Upper lobe of left lung (tissue), 6 donors: ENCODE measurements at regions not wholly inside any gene's neighbourhood (a gene's known extent, or its start where the extent isn't known, plus 50 kb on each side); places are given as distances from the start of the nearest gene placed in this dataset.

ENCODE experiments used
- ATAC-seq, 2 donors: fragments of 200-7000 bp; cut with Tn5 transposase; one replicate each; pipeline ENCODE4 v1.9.1; 2022; ENCODE audit warnings: mild to moderate bottlenecking in 2 of 2, moderate library complexity in 2 of 2; ENCODE audit not compliant: low FRiP score in 2 of 2
- DNase-seq, 2 donors: peaks; one replicate each; pipeline ENCODE4 v3.0.0-alpha.2; 2019 to 2020
- H3K27ac ChIP-seq, 4 donors: fragments of 200-600 bp; sonication (generic); one replicate each; pipeline ENCODE4 v1.5.1; 2016 to 2019
- H3K27me3 ChIP-seq, 4 donors: fragments of 200-600 bp; sonication (generic); one replicate each; pipeline ENCODE4 v1.5.1; 2017 to 2019
- H3K36me3 ChIP-seq, 4 donors: fragments of 200-600 bp; sonication (generic); one replicate each; pipeline ENCODE4 v1.5.1; 2016 to 2019
- H3K4me1 ChIP-seq, 4 donors: fragments of 200-600 bp; sonication (generic); one replicate each; pipeline ENCODE4 v1.5.1; 2018 to 2019
- H3K4me3 ChIP-seq, 4 donors: fragments of 200-600 bp; sonication (generic); one replicate each; pipeline ENCODE4 v1.5.1; 2017 to 2019; ENCODE audit warnings: mild to moderate bottlenecking in 2 of 4, moderate library complexity in 1 of 4
- H3K9me3 ChIP-seq, 4 donors: fragments of 200-600 bp; sonication (generic); one replicate each; pipeline ENCODE4 v1.5.1; 2018 to 2019
- EP300 ChIP-seq, 4 donors: sonication (generic); formaldehyde crosslinking; IDR thresholded peaks; one replicate each; pipeline ENCODE4 v1.5.1; 2017; ENCODE audit warnings: antibody characterized with exemption in 4 of 4, control low read depth in 2 of 4
- POLR2A ChIP-seq, 4 donors: fragments of 450-650 bp; IDR thresholded peaks; one replicate each; pipeline ENCODE4 v1.5.1; 2016 to 2017; ENCODE audit warnings: antibody characterized with exemption in 4 of 4, mild to moderate bottlenecking in 2 of 4
- POLR2AphosphoS5 ChIP-seq, 2 donors: sonication (generic); formaldehyde crosslinking; IDR thresholded peaks; one replicate each; pipeline ENCODE4 v1.5.1; 2017; ENCODE audit warnings: antibody characterized with exemption in 2 of 2
- WGBS, 2 donors: methylation state at CpG; one replicate each; pipeline ENCODE4 v1.1.5; 2017 to 2018; 5-methylcytosine and 5-hydroxymethylcytosine counted together
- TF ChIP-seq, protein P1 (sequence below), 6 experiments: fragments of 450-650 bp in 4 of 6; fragments of 200-600 bp in 2 of 6; sonication (generic) in 2 of 6; IDR thresholded peaks; one replicate each; pipeline ENCODE4 v1.5.1; 2016 to 2019; ENCODE audit warnings: antibody characterized with exemption in 6 of 6
- donor health status: DM: no; HTN: no; CAD: no; lungs with moderate emphysema.
- donor health status: DM: no; HTN: yes; CAD: no; lungs with severe emphysema.

DNA sequence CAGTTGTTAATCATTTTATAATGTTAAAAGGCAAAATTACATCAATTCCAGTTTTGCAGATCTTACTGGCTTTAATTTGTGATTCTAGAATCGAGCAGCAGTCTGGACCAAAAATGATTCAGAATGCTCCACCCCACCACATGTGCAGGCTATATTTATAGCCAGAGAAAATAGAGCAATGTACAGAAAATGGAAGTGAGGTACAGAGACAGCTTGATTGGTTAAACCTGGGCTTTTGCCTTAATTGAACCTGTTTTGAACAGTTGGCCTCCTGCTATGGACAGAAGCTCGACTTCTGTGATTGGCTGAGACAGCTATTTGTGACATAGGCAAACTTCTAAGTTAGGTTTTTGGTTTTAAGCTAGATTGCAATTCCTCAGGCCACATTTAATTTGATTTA is 607.4 kb upstream of the MIR17HG start:
- Histone ChIP-seq H3K27me3 (no peaks in the 10 kb centered on the region), H3K4me1 (no peaks in the 10 kb centered on the region), H3K4me3 (no peak overlapping the region), H3K27ac (no peak overlapping the region), H3K9me3 (peaks cover 0 to 4% (median 0%) of the 10 kb centered on the region in 4 donors), H3K36me3 (no peaks in the 10 kb centered on the region)
- WGBS, 2 donors: 75 to 81% methylated on average over 2 of the region's 2 CpGs
- no peak for DNase-seq
- no peak for TF ChIP-seq POLR2A (IDR thresholded peaks at IDR 0.05)
- TF ChIP-seq POLR2AphosphoS5 (IDR thresholded peaks at IDR 0.05): no peak
- TF ChIP-seq, protein P1, sequence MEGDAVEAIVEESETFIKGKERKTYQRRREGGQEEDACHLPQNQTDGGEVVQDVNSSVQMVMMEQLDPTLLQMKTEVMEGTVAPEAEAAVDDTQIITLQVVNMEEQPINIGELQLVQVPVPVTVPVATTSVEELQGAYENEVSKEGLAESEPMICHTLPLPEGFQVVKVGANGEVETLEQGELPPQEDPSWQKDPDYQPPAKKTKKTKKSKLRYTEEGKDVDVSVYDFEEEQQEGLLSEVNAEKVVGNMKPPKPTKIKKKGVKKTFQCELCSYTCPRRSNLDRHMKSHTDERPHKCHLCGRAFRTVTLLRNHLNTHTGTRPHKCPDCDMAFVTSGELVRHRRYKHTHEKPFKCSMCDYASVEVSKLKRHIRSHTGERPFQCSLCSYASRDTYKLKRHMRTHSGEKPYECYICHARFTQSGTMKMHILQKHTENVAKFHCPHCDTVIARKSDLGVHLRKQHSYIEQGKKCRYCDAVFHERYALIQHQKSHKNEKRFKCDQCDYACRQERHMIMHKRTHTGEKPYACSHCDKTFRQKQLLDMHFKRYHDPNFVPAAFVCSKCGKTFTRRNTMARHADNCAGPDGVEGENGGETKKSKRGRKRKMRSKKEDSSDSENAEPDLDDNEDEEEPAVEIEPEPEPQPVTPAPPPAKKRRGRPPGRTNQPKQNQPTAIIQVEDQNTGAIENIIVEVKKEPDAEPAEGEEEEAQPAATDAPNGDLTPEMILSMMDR (IDR thresholded peaks at IDR 0.05): no peak
- no peak for TF ChIP-seq EP300 (IDR thresholded peaks at IDR 0.05)
- ATAC-seq: no peak

DNA sequence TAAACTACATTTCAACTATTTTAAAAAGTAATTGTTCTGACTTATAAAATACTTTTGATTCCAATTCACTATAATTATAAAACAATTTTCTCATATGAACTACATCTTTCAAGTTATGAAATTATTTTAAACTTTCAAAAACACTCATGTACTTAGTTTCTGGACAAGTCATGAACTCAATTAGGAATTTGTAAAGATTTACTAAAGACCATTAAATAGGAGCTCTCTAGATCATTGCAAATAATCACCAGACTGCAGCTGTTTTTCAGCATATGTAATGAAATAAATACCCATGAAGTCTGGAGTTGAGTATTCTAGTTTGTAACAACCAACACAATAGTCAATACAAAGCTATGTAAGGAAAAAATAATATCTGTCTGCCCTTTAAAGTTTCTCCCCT is 605.1 kb upstream of the MIR17HG start:
- no peak for ATAC-seq
- Histone ChIP-seq H3K9me3 (no peaks in the 10 kb centered on the region), H3K27ac (no peak overlapping the region), H3K36me3 (no peaks in the 10 kb centered on the region), H3K4me3 (no peak overlapping the region), H3K4me1 (no peaks in the 10 kb centered on the region), H3K27me3 (no peaks in the 10 kb centered on the region)
- DNase-seq: no peak
- TF ChIP-seq, protein P1 (IDR thresholded peaks at IDR 0.05): no peak
- TF ChIP-seq POLR2AphosphoS5 (IDR thresholded peaks at IDR 0.05) (no peak), POLR2A (IDR thresholded peaks at IDR 0.05) (no peak), EP300 (IDR thresholded peaks at IDR 0.05) (no peak)

DNA sequence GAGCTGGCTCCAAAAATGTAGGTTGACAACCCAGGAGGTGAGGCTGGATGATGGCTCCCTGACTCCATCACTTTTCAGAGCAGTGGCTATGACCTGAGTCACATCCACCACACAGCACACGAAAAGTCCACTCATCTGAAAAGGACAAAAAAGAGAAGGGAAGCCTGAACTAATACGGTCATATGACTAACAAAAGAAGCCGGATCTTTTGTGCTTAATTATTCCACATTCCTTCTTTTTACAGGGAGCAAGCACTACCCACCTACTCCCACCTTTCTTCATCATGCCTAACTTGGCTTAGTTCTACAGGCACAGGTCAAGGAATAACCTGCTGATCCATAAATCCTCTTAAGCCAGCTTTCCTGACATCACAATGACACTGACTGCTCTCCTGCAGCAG is 601.3 kb upstream of the MIR17HG start:
- DNase-seq (no peak), ATAC-seq (no peak)
- no peak for TF ChIP-seq POLR2AphosphoS5 (IDR thresholded peaks at IDR 0.05)
- Histone ChIP-seq H3K27ac (no peak overlapping the region), H3K4me1 (no peaks in the 10 kb centered on the region), H3K27me3 (no peaks in the 10 kb centered on the region), H3K9me3 (no peaks in the 10 kb centered on the region), H3K4me3 (no peak overlapping the region), H3K36me3 (no peaks in the 10 kb centered on the region)
- WGBS, 2 donors: 87 to 94% methylated on average over 3 of the region's 3 CpGs

DNA sequence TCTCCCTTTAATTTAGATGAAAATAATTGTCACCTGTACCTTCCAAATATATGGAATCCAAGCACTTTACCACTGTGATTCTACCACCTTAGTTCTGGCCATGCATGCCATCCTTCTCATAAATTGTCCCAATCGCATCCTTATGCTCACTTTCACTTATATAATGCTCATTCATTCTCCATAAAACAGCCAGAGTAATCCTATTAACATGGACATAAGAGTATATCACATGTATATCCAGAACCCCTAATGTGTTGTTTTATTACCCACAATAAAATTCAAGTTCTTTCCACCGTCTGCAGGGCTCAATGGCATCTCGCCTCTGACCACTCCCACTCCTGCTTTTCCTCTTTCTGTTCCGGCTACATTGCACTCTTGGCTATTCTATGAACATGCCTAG is 597.5 kb upstream of the MIR17HG start:
- no peak for DNase-seq
- Histone ChIP-seq H3K27ac (no peak overlapping the region), H3K36me3 (no peaks in the 10 kb centered on the region), H3K4me3 (no peak overlapping the region), H3K9me3 (no peaks in the 10 kb centered on the region), H3K4me1 (no peaks in the 10 kb centered on the region), H3K27me3 (no peaks in the 10 kb centered on the region)
- 87 to 93% methylated on average over 4 of the region's 4 CpGs for WGBS, 2 donors
- TF ChIP-seq, protein P1 (IDR thresholded peaks at IDR 0.05): no peak
- TF ChIP-seq EP300 (IDR thresholded peaks at IDR 0.05) (no peak), POLR2A (IDR thresholded peaks at IDR 0.05) (no peak), POLR2AphosphoS5 (IDR thresholded peaks at IDR 0.05) (no peak)
- no peak for ATAC-seq

DNA sequence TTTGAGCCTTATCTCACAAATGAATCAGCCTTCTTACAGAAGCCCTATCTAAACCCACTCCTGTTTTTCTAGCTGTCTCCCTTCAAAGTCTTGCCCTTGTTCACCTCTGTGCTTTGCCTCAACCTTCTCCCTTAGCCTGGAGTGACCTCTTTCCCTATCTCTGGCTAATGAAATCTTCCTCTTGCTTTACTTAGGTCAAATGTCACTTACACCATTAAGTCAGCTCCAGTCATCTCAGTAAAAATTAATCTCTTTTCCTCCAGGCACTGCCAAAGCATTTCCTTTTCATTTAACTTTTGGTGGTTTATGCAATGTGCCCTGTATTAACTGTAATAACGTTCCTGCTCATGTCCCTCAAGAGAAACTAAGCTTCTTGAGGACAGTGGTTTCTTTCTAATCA is 596.5 kb upstream of the MIR17HG start:
- DNase-seq (no peak), ATAC-seq (no peak)
- TF ChIP-seq POLR2A (IDR thresholded peaks at IDR 0.05) (no peak), POLR2AphosphoS5 (IDR thresholded peaks at IDR 0.05) (no peak), EP300 (IDR thresholded peaks at IDR 0.05) (no peak)
- TF ChIP-seq, protein P1 (IDR thresholded peaks at IDR 0.05): no peak
- H3K4me3 ChIP-seq: no peak overlapping the region
- no peak overlapping the region for H3K27ac ChIP-seq
- H3K27me3 ChIP-seq: no peaks in the 10 kb centered on the region
- 5 to 26% methylated on average over 1 of the region's 1 CpG for WGBS, 2 donors
- no peaks in the 10 kb centered on the region for H3K9me3 ChIP-seq
- no peaks in the 10 kb centered on the region for H3K36me3 ChIP-seq
- no peaks in the 10 kb centered on the region for H3K4me1 ChIP-seq
